HG03558 (cell line): ENCODE measurements at regions not wholly inside any gene's neighbourhood (a gene's known extent, or its start where the extent isn't known, plus 50 kb on each side); places are given as distances from the start of the nearest gene placed in this dataset.
"Not testable (repeated sequence)": the region's sequence is repeated elsewhere in the genome, so short reads cannot be mapped to it uniquely, and the experiment has no call there.

Experiments used
- ATAC-seq: cut with Tn5 transposase; IDR thresholded peaks from one replicate; pipeline ENCODE4 v1.9.1; 2021; ENCODE audit warnings: moderate number of reproducible peaks; ENCODE audit not compliant: unreplicated experiment; ENCODE audit errors: extremely low read depth

GRCh38 chr12:88752183-88752582 lies 171.9 kb upstream of the KITLG start:
- ATAC-seq: no peak

- no peak for ATAC-seq
Observed at GRCh38 chr12:88750867-88751543, 170.7 kb upstream of the KITLG start.

GRCh38 chr12:88746386-88746785 lies 166.1 kb upstream of the KITLG start:
- ATAC-seq: no peak

GRCh38 chr12:88743946-88744685 lies 163.8 kb upstream of the KITLG start:
- no peak for ATAC-seq

GRCh38 chr12:88737838-88738472 lies 157.7 kb upstream of the KITLG start:
- no peak for ATAC-seq

GRCh38 chr12:88736031-88736430 lies 155.8 kb upstream of the KITLG start:
- ATAC-seq: no peak

- ATAC-seq: no peak
Observed at GRCh38 chr12:88733008-88733407, 152.7 kb upstream of the KITLG start.

- ATAC-seq: no peak
Observed at GRCh38 chr12:88729196-88729595, 148.9 kb upstream of the KITLG start.

- no peak for ATAC-seq
Observed at GRCh38 chr12:88726806-88727720, 146.8 kb upstream of the KITLG start.

GRCh38 chr12:88725592-88726143 lies 145.4 kb upstream of the KITLG start:
- ATAC-seq: no peak

GRCh38 chr12:88723219-88723618 lies 142.9 kb upstream of the KITLG start:
- no peak for ATAC-seq

GRCh38 chr12:88720785-88721650 lies 140.7 kb upstream of the KITLG start:
- ATAC-seq: no peak

GRCh38 chr12:88720231-88720630 lies 140.0 kb upstream of the KITLG start:
- no peak for ATAC-seq

- ATAC-seq: no peak
Observed at GRCh38 chr12:88717188-88717587, 136.9 kb upstream of the KITLG start.

GRCh38 chr12:88716240-88716639 lies 136.0 kb upstream of the KITLG start:
- no peak for ATAC-seq

GRCh38 chr12:88715673-88716072 lies 135.4 kb upstream of the KITLG start:
- no peak for ATAC-seq

GRCh38 chr12:88714263-88714882 lies 134.1 kb upstream of the KITLG start:
- ATAC-seq: not testable (repeated sequence)

GRCh38 chr12:88707800-88708199 lies 127.5 kb upstream of the KITLG start:
- no peak for ATAC-seq

- no peak for ATAC-seq
Observed at GRCh38 chr12:88706286-88706685, 126.0 kb upstream of the KITLG start.
